ENCODE measurements at regions not wholly inside any gene's neighbourhood (a gene's known extent, or its start where the extent isn't known, plus 50 kb on each side); places are given as distances from the start of the nearest gene placed in this dataset.

DNA sequence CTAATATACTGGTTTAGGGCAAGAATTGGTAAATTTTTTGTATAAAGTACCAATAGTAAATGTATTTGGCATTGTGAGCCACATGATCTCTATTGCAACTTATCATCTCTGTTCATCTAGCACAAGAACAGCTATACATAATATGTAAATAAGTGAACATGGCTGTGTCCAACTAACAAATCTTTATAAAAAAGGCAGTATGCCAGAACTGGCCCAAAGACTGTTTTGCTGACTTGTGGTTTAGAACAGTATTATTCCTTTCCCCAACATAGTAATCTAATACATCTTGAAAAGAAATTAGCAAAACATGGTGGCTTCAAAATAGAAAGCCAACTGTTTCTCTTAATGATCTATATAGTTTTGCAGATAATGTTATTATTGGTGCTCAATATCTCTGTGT, 441.4 kb upstream of the CELF4 start:
- TF ChIP-seq, protein P1, sequence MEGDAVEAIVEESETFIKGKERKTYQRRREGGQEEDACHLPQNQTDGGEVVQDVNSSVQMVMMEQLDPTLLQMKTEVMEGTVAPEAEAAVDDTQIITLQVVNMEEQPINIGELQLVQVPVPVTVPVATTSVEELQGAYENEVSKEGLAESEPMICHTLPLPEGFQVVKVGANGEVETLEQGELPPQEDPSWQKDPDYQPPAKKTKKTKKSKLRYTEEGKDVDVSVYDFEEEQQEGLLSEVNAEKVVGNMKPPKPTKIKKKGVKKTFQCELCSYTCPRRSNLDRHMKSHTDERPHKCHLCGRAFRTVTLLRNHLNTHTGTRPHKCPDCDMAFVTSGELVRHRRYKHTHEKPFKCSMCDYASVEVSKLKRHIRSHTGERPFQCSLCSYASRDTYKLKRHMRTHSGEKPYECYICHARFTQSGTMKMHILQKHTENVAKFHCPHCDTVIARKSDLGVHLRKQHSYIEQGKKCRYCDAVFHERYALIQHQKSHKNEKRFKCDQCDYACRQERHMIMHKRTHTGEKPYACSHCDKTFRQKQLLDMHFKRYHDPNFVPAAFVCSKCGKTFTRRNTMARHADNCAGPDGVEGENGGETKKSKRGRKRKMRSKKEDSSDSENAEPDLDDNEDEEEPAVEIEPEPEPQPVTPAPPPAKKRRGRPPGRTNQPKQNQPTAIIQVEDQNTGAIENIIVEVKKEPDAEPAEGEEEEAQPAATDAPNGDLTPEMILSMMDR (IDR thresholded peaks at IDR 0.05), result no peak
- TF ChIP-seq POLR2A (IDR thresholded peaks at IDR 0.05), result no peak
